Spleen (tissue), 11 donors: ENCODE measurements at regions not wholly inside any gene's neighbourhood (a gene's known extent, or its start where the extent isn't known, plus 50 kb on each side); places are given as distances from the start of the nearest gene placed in this dataset.

Experiments used
- DNase-seq: peaks from one replicate; pipeline ENCODE4 v3.0.0-alpha.2; 2020
- H3K27ac ChIP-seq, 8 donors: fragments of 200-600 bp; sonication (generic) in 7 of 8; 1 replicate in 4 of 8; 2 replicates in 4 of 8; pipeline versions ENCODE4 v1.5.0 to v1.8.0; 2016 to 2021; ENCODE audit warnings: inconsistent platforms in 4 of 8, mild to moderate bottlenecking in 4 of 8, moderate library complexity in 1 of 8
- H3K27me3 ChIP-seq, 7 donors: fragments of 200-600 bp; sonication (generic) in 6 of 7; replicated peaks in 1 of 7; 1 replicate in 4 of 7; 2 replicates in 3 of 7; pipeline versions ENCODE4 v1.5.0 to v1.8.0; 2016 to 2021; ENCODE audit warnings: inconsistent platforms in 3 of 7, mild to moderate bottlenecking in 1 of 7
- H3K36me3 ChIP-seq, 6 donors: fragments of 200-600 bp; sonication (generic) in 5 of 6; 1 replicate in 4 of 6; 2 replicates in 2 of 6; pipeline versions ENCODE4 v1.5.0 to v1.8.0; 2016 to 2021; ENCODE audit warnings: inconsistent platforms in 2 of 6
- H3K4me1 ChIP-seq, 6 donors: fragments of 200-600 bp; sonication (generic) in 5 of 6; 1 replicate in 3 of 6; 2 replicates in 3 of 6; pipeline versions ENCODE4 v1.5.0 to v1.8.0; 2016 to 2021; ENCODE audit warnings: inconsistent platforms in 3 of 6
- H3K4me3 ChIP-seq, 8 donors: fragments of 200-600 bp; sonication (generic) in 7 of 8; 1 replicate in 4 of 8; 2 replicates in 4 of 8; pipeline versions ENCODE4 v1.5.0 to v1.8.0; 2016 to 2021; ENCODE audit warnings: inconsistent platforms in 4 of 8, mild to moderate bottlenecking in 4 of 8, moderate library complexity in 2 of 8
- H3K9me3 ChIP-seq, 8 donors: fragments of 200-600 bp; sonication (generic) in 7 of 8; 1 replicate in 4 of 8; 2 replicates in 4 of 8; pipeline versions ENCODE4 v1.5.0 to v1.8.0; 2016 to 2021; ENCODE audit warnings: inconsistent platforms in 4 of 8
- CTCF ChIP-seq, 11 experiments: fragments of 200-600 bp in 7 of 11; fragments of 450-650 bp in 4 of 11; sonication (generic) in 4 of 11; IDR thresholded peaks in 8 of 11; conservative IDR thresholded peaks in 3 of 11; 1 replicate in 7 of 11; 2 replicates in 4 of 11; pipeline versions ENCODE4 v1.4.0 to v1.8.0; 2016 to 2021; ENCODE audit warnings: antibody characterized with exemption in 11 of 11, inconsistent platforms in 4 of 11, mild to moderate bottlenecking in 1 of 11
- POLR2A ChIP-seq, 3 donors: fragments of 450-650 bp; IDR thresholded peaks; one replicate each; pipeline ENCODE4 v1.5.1; 2017; ENCODE audit warnings: antibody characterized with exemption in 3 of 3, mild to moderate bottlenecking in 1 of 3
- POLR2AphosphoS5 ChIP-seq, 3 donors: sonication (generic); formaldehyde crosslinking; IDR thresholded peaks; one replicate each; pipeline ENCODE4 v1.5.1; 2017; ENCODE audit warnings: antibody characterized with exemption in 3 of 3
- WGBS, 5 donors: extraction: QIAGEN DNeasy Blood & Tissue Kit in 3 of 5; methylation state at CpG; one replicate each; pipeline versions ENCODE4 v1.1.5 to v1.1.7; 2013 to 2018; 5-methylcytosine and 5-hydroxymethylcytosine counted together
- intact Hi-C: fragments of 100-400 bp; cut with DNase I; formaldehyde crosslinking; loops from one replicate; pipeline ENCODE4 v1.15.0; 2023; ENCODE audit warnings: low total_unique reads
- donor health status: healthy with polysubstance abuse.
- donor health status: DM: no; HTN: no; CAD: no; lungs with moderate emphysema.
- donor health status: DM: no; HTN: no; CAD: no.
- donor health status: Bipolar disorder and iron deficiency.
- donor health status: healthy.
- donor health status: DM: no; HTN: no; CAD: no.
- donor health status: DM: yes; HTN: yes; CAD: no.

- TF ChIP-seq CTCF (IDR thresholded peaks at IDR 0.05 in 8 of 11, conservative IDR thresholded peaks at IDR 0.05 in 3 of 11) (no peak), POLR2A (IDR thresholded peaks at IDR 0.05) (no peak), POLR2AphosphoS5 (IDR thresholded peaks at IDR 0.05) (no peak)
- Histone ChIP-seq H3K27me3 (no peaks in the 10 kb centered on the region), H3K4me1 (peaks cover 0 to 6% (median 2%) of the 10 kb centered on the region in 6 donors), H3K27ac (no peak overlapping the region), H3K9me3 (peaks cover 0 to 41% (median 32%) of the 10 kb centered on the region in 8 donors), H3K4me3 (no peak overlapping the region), H3K36me3 (no peaks in the 10 kb centered on the region)
- DNase-seq, result no peak
- 75 to 80% (median 75%) methylated on average over 4 of the region's 4 CpGs for WGBS, 5 donors
- intact Hi-C loops, result no loop called here
Observed at GRCh38 chr7:45992826-45993225, 71.8 kb upstream of the IGFBP3 start.

GRCh38 chr7:45990276-45990675 is 69.2 kb upstream of the IGFBP3 start:
- TF ChIP-seq POLR2AphosphoS5 (IDR thresholded peaks at IDR 0.05) (no peak), CTCF (IDR thresholded peaks at IDR 0.05 in 8 of 11, conservative IDR thresholded peaks at IDR 0.05 in 3 of 11) (no peak), POLR2A (IDR thresholded peaks at IDR 0.05) (no peak)
- H3K27ac ChIP-seq, result no peak overlapping the region
- 44 to 66% (median 46%) methylated on average over 3 of the region's 3 CpGs for WGBS, 5 donors
- no peak for DNase-seq
- peaks cover 0 to 6% (median 2%) of the 10 kb centered on the region in 6 donors for H3K4me1 ChIP-seq
- intact Hi-C loops, result no loop called here
- peaks cover 0 to 16% (median 7%) of the 10 kb centered on the region in 8 donors for H3K9me3 ChIP-seq
- H3K36me3 ChIP-seq, result no peaks in the 10 kb centered on the region
- H3K27me3 ChIP-seq, result no peaks in the 10 kb centered on the region
- H3K4me3 ChIP-seq, result no peak overlapping the region

DNA sequence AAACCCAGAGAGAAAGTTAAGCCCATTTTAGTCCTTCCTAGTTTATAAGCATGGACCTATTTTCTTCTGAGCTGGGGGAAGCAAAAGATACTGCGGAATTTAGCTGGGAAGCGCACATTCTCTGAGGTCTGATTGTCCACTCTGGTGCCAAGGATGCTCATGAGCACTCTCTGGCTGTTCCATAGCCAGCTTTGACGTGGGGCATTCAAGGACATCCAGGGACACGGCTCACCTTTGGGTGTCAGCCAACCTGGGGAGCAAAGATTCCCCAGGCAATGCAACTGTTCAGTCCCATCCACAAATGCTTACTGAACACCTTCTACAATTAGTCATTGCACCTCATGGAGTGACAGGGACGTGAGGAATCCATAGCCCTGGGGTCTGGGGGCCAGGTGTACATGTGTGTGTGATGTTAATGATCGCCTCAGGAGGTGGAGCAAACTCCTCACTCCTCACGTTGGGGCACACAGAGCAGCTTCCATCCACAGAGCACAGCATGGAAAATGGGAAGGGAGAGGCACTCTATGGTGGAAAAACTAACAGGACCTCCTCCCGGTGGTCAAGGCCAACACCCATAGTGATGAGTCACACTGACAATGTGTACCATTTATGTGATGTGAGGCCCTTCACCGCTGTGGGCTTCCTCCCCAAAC is 67.5 kb upstream of the IGFBP3 start:
- H3K9me3 ChIP-seq, result no peaks in the 10 kb centered on the region
- H3K27me3 ChIP-seq, result no peaks in the 10 kb centered on the region
- intact Hi-C loops, result no loop called here
- no peaks in the 10 kb centered on the region for H3K36me3 ChIP-seq
- peaks cover 0 to 6% (median 2%) of the 10 kb centered on the region in 6 donors for H3K4me1 ChIP-seq
- 75 to 86% (median 80%) methylated on average over 7 to 9 of the region's 9 CpGs for WGBS, 5 donors
- DNase-seq, result no peak
- no peak overlapping the region for H3K4me3 ChIP-seq
- no peak overlapping the region for H3K27ac ChIP-seq
- no peak for TF ChIP-seq POLR2AphosphoS5 (IDR thresholded peaks at IDR 0.05)
- no peak for TF ChIP-seq POLR2A (IDR thresholded peaks at IDR 0.05)
- no peak for TF ChIP-seq CTCF (IDR thresholded peaks at IDR 0.05 in 8 of 11, conservative IDR thresholded peaks at IDR 0.05 in 3 of 11)

GRCh38 chr7:45987521-45988290 is 66.6 kb upstream of the IGFBP3 start:
- H3K27ac ChIP-seq, result no peak overlapping the region
- no peak for DNase-seq
- no peaks in the 10 kb centered on the region for H3K36me3 ChIP-seq
- intact Hi-C loops, result no loop called here
- WGBS, 5 donors, result 74 to 85% (median 80%) methylated on average over 13 to 14 of the region's 14 CpGs
- H3K4me3 ChIP-seq, result no peak overlapping the region
- no peaks in the 10 kb centered on the region for H3K27me3 ChIP-seq
- H3K9me3 ChIP-seq, result no peaks in the 10 kb centered on the region
- TF ChIP-seq POLR2AphosphoS5 (IDR thresholded peaks at IDR 0.05), result no peak
- TF ChIP-seq CTCF (IDR thresholded peaks at IDR 0.05 in 8 of 11, conservative IDR thresholded peaks at IDR 0.05 in 3 of 11), result no peak
- peaks cover 0 to 6% (median 2%) of the 10 kb centered on the region in 6 donors for H3K4me1 ChIP-seq
